Trophoblast cell (in vitro differentiated cells and primary cell): ENCODE measurements at regions not wholly inside any gene's neighbourhood (a gene's known extent, or its start where the extent isn't known, plus 50 kb on each side); places are given as distances from the start of the nearest gene placed in this dataset.

Experiments used
- DNase-seq, 2 donors: peaks; one replicate each; pipeline ENCODE4 v3.0.0-alpha.2; 2016
- H2AFZ ChIP-seq: 2 replicates; pipeline ENCODE4 v1.6.1; 2013; ENCODE audit warnings: low read length, moderate library complexity, mild to moderate bottlenecking; ENCODE audit not compliant: insufficient read depth, poor library complexity
- H2AK5ac ChIP-seq: 2 replicates; pipeline ENCODE4 v1.6.1; 2013; ENCODE audit warnings: mild to moderate bottlenecking, low read length
- H2BK120ac ChIP-seq: 2 replicates; pipeline ENCODE4 v1.6.1; 2013; ENCODE audit warnings: low read length, mild to moderate bottlenecking, moderate library complexity; ENCODE audit not compliant: insufficient read depth, poor library complexity
- H2BK12ac ChIP-seq: 2 replicates; pipeline ENCODE4 v1.6.1; 2013; ENCODE audit warnings: mild to moderate bottlenecking, low read length, moderate library complexity
- H2BK5ac ChIP-seq: 2 replicates; pipeline ENCODE4 v1.6.1; 2013; ENCODE audit warnings: low read length, low read depth, moderate library complexity, mild to moderate bottlenecking; ENCODE audit not compliant: poor library complexity
- H3K14ac ChIP-seq: 2 replicates; pipeline ENCODE4 v1.6.1; 2013; ENCODE audit warnings: mild to moderate bottlenecking, low read length
- H3K18ac ChIP-seq: 2 replicates; pipeline ENCODE4 v1.6.1; 2013; ENCODE audit warnings: mild to moderate bottlenecking, low read length
- H3K23ac ChIP-seq: 2 replicates; pipeline ENCODE4 v1.6.1; 2013; ENCODE audit warnings: low read length
- H3K27ac ChIP-seq: 2 replicates; pipeline ENCODE4 v1.5.1; 2013; ENCODE audit warnings: low read depth, mild to moderate bottlenecking, inconsistent platforms, low read length, moderate library complexity
- H3K27me3 ChIP-seq: 2 replicates; pipeline ENCODE4 v1.6.1; 2013; ENCODE audit warnings: inconsistent platforms, mild to moderate bottlenecking, low read length, moderate library complexity; ENCODE audit not compliant: insufficient read depth
- H3K36me3 ChIP-seq, 2 experiments: 1 replicate in 1 of 2; 2 replicates in 1 of 2; pipeline ENCODE4 v1.6.1; 2013; ENCODE audit warnings: low read length in 2 of 2, mild to moderate bottlenecking in 2 of 2, moderate library complexity in 1 of 2; ENCODE audit not compliant: insufficient read depth in 2 of 2, control insufficient read depth in 1 of 2
- H3K4ac ChIP-seq: 2 replicates; pipeline ENCODE4 v1.6.1; 2013; ENCODE audit warnings: low read depth, mild to moderate bottlenecking, low read length, moderate library complexity
- H3K4me1 ChIP-seq, 2 experiments: 1 replicate in 1 of 2; 2 replicates in 1 of 2; pipeline ENCODE4 v1.6.1; 2013; ENCODE audit warnings: low read length in 2 of 2, mild to moderate bottlenecking in 2 of 2, moderate library complexity in 1 of 2; ENCODE audit not compliant: insufficient read depth in 2 of 2, control insufficient read depth in 1 of 2
- H3K4me2 ChIP-seq: 2 replicates; pipeline ENCODE4 v1.6.1; 2013; ENCODE audit warnings: inconsistent platforms, mild to moderate bottlenecking, low read length, moderate library complexity
- H3K4me3 ChIP-seq: 2 replicates; pipeline ENCODE4 v1.5.1; 2013; ENCODE audit warnings: mild to moderate bottlenecking, low read depth, low read length, inconsistent platforms
- H3K79me1 ChIP-seq: one replicate; pipeline ENCODE4 v1.6.1; 2013; ENCODE audit warnings: low read length
- H3K79me2 ChIP-seq: 2 replicates; pipeline ENCODE4 v1.6.1; 2013; ENCODE audit warnings: low read length, mild to moderate bottlenecking; ENCODE audit not compliant: control insufficient read depth, insufficient read depth, poor library complexity
- H3K9ac ChIP-seq: 2 replicates; pipeline ENCODE4 v1.6.1; 2013; ENCODE audit warnings: mild to moderate bottlenecking, low read length
- H3K9me3 ChIP-seq: 2 replicates; pipeline ENCODE4 v1.6.1; 2013; ENCODE audit warnings: low read depth, mild to moderate bottlenecking, control low read depth, inconsistent platforms, low read length; ENCODE audit not compliant: insufficient read depth
- H4K12ac ChIP-seq: 2 replicates; pipeline ENCODE4 v1.6.1; 2013; ENCODE audit warnings: low read depth, mild to moderate bottlenecking, low read length, moderate library complexity
- H4K8ac ChIP-seq: 2 replicates; pipeline ENCODE4 v1.6.1; 2013; ENCODE audit warnings: low read depth, mild to moderate bottlenecking, low read length, moderate library complexity
- H4K91ac ChIP-seq: one replicate; pipeline ENCODE4 v1.6.1; 2013; ENCODE audit warnings: low read depth, mild to moderate bottlenecking, low read length, moderate library complexity
- WGBS: extraction: QIAGEN DNeasy Blood & Tissue Kit; methylation state at CpG from one replicate; pipeline ENCODE4 v1.1.7; 2013; ENCODE audit warnings: missing lambda C conversion rate; ENCODE audit not compliant: insufficient read length, insufficient coverage; ENCODE audit errors: extremely low coverage; 5-methylcytosine and 5-hydroxymethylcytosine counted together

DNA sequence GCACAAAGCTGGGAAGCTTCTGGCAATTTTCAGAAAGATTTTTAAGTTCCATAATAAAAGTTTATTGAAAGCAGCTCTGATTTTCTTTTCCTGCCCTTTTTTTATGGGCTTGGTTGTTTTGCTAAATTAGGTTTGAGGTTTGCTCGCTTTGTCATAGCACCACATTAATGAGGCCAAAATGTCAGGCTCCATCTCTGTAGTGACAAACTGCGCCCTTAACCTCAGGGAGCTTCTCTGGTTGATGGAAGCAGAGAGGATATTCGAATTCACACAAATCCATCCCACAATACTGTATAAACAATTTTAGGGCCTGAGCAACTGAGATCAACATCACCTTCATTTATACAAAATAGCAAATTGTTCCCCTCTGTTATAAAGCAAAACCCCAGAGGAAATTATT is 342.6 kb upstream of the TMPO start:
- H3K4me3 ChIP-seq: no peak overlapping the region
- no peaks in the 10 kb centered on the region for H3K79me2 ChIP-seq
- no peaks in the 10 kb centered on the region for H3K36me3 ChIP-seq
- H2BK5ac ChIP-seq: no peak overlapping the region
- no peak overlapping the region for H3K4ac ChIP-seq
- H3K27ac ChIP-seq: no peak overlapping the region
- H2AK5ac ChIP-seq: no peak overlapping the region
- no peak overlapping the region for H3K23ac ChIP-seq
- no peaks in the 10 kb centered on the region for H3K9me3 ChIP-seq
- no peak overlapping the region for H2BK120ac ChIP-seq
- H3K9ac ChIP-seq: no peak overlapping the region
- no peak overlapping the region for H4K12ac ChIP-seq
- H3K4me1 ChIP-seq: no peaks in the 10 kb centered on the region
- H3K14ac ChIP-seq: no peak overlapping the region
- no peak overlapping the region for H4K8ac ChIP-seq
- DNase-seq: no peak
- no peaks in the 10 kb centered on the region for H3K27me3 ChIP-seq
- H2BK12ac ChIP-seq: no peak overlapping the region
- H3K4me2 ChIP-seq: no peak overlapping the region
- WGBS: no CpG with 5 or more reads among the region's 3 CpGs
- H2AFZ ChIP-seq: no peak overlapping the region
- no peak overlapping the region for H4K91ac ChIP-seq
- H3K18ac ChIP-seq: no peak overlapping the region
- no peaks in the 10 kb centered on the region for H3K79me1 ChIP-seq

DNA sequence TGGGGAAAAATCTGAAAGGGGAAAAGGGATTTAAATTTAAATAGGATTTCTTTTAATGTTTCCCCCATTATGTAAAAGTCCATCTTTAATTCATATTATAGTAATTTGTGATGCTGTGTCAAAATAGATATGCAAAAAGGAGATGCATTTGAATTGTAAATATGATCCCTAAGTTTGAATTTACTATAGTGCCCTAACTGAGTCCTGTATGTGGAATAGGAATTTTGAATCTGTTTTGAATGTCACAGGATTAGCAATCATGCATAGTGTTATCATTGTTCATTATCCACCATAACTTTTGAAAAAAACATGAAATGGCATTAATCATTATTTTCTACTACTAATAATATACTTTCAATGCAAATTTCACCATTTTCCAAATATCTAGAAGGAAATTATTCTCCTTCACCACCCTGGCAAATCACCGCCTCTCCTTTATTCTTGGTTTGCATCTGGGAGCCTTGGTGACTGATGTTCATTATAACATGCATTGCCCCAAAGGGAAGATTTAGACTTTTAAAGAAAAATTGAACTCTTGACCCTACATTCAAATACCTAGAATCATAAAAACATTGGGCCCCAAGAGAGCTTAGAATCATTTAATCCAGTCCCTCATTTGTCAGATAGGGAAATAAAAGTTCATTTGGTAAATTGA is 341.5 kb upstream of the TMPO start:
- Histone ChIP-seq H3K27ac (no peak overlapping the region), H4K8ac (no peak overlapping the region), H3K9me3 (no peaks in the 10 kb centered on the region), H3K4ac (no peak overlapping the region), H3K9ac (no peak overlapping the region), H3K79me2 (no peaks in the 10 kb centered on the region), H2AFZ (no peak overlapping the region), H3K4me1 (no peaks in the 10 kb centered on the region), H3K4me2 (no peak overlapping the region), H3K4me3 (no peak overlapping the region), H2BK12ac (no peak overlapping the region), H3K27me3 (no peaks in the 10 kb centered on the region), H3K18ac (no peak overlapping the region), H2BK5ac (no peak overlapping the region), H3K79me1 (no peaks in the 10 kb centered on the region), H2AK5ac (no peak overlapping the region), H4K91ac (no peak overlapping the region), H4K12ac (no peak overlapping the region), H3K14ac (no peak overlapping the region), H2BK120ac (no peak overlapping the region), H3K23ac (no peak overlapping the region), H3K36me3 (no peaks in the 10 kb centered on the region)
- no peak for DNase-seq
- WGBS: no CpG with 5 or more reads among the region's 1 CpG

DNA sequence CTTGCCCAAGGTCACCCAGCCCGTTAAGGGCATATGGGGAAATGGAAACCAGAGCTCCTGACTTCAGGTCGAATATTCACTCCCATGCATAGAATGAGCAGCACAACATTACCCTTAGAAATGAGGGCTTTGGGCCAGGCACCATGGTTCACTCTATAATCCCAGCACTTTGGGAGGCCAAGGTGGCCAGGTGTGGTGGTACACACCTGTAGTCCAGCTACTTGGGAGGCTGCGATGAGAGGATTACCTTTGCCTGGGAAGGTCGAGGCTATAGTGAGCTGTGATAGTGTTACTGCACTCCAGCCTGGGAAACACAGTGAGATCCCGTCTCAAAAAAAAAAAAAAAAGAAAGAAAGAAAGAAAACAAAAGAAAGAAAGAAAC is 341.0 kb upstream of the TMPO start:
- Histone ChIP-seq H2BK120ac (no peak overlapping the region), H3K36me3 (no peaks in the 10 kb centered on the region), H3K4me1 (no peaks in the 10 kb centered on the region), H2BK12ac (no peak overlapping the region), H3K27ac (no peak overlapping the region), H3K4ac (no peak overlapping the region), H3K14ac (no peak overlapping the region), H3K4me3 (no peak overlapping the region), H2AFZ (no peak overlapping the region), H4K8ac (no peak overlapping the region), H3K9ac (no peak overlapping the region), H2BK5ac (no peak overlapping the region), H3K4me2 (no peak overlapping the region), H3K18ac (no peak overlapping the region), H3K23ac (no peak overlapping the region), H3K9me3 (no peaks in the 10 kb centered on the region), H3K79me2 (no peaks in the 10 kb centered on the region), H2AK5ac (no peak overlapping the region), H4K12ac (no peak overlapping the region), H4K91ac (no peak overlapping the region), H3K27me3 (no peaks in the 10 kb centered on the region), H3K79me1 (no peaks in the 10 kb centered on the region)
- whole genome bisulfite sequencing: no CpG with 5 or more reads among the region's 5 CpGs
- no peak for DNase-seq

DNA sequence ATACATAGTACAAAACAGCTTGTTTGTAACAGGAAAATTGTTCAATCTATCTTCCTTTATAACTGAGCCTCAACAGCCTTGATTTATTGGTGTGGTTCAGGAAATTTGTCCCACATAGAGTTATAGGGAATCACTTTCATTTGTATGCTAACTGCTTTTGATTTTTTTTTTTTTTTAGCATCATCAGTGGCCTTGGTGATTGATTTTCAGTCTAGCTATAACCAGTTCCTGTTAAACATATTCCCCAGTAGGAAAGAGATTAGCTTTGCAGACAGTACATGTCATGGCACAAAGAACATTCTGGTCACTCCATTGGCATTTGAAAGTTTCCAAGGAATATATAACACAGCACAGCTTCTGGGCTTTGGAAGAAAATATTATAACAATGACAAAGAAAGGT is 337.3 kb upstream of the TMPO start:
- H3K14ac ChIP-seq: no peak overlapping the region
- H3K18ac ChIP-seq: no peak overlapping the region
- H3K23ac ChIP-seq: no peak overlapping the region
- H3K27ac ChIP-seq: no peak overlapping the region
- H3K27me3 ChIP-seq: no peaks in the 10 kb centered on the region
- H3K4me1 ChIP-seq: no peaks in the 10 kb centered on the region
- no peak overlapping the region for H3K4me2 ChIP-seq
- no peaks in the 10 kb centered on the region for H3K36me3 ChIP-seq
- H3K4ac ChIP-seq: no peak overlapping the region
- H2AFZ ChIP-seq: no peak overlapping the region
- H3K9ac ChIP-seq: no peak overlapping the region
- H2BK5ac ChIP-seq: no peak overlapping the region
- H3K79me2 ChIP-seq: no peaks in the 10 kb centered on the region
- no peak overlapping the region for H2BK12ac ChIP-seq
- no peaks in the 10 kb centered on the region for H3K9me3 ChIP-seq
- H3K79me1 ChIP-seq: no peaks in the 10 kb centered on the region
- H2BK120ac ChIP-seq: no peak overlapping the region
- no peak for DNase-seq
- no peak overlapping the region for H4K12ac ChIP-seq
- no peak overlapping the region for H4K8ac ChIP-seq
- no peak overlapping the region for H3K4me3 ChIP-seq
- no peak overlapping the region for H2AK5ac ChIP-seq
- H4K91ac ChIP-seq: no peak overlapping the region
